ENCODE measurements at regions not wholly inside any gene's neighbourhood (a gene's known extent, or its start where the extent isn't known, plus 50 kb on each side); places are given as distances from the start of the nearest gene placed in this dataset.
"Not testable (repeated sequence)": the region's sequence is repeated elsewhere in the genome, so short reads cannot be mapped to it uniquely, and the experiment has no call there.

DNA sequence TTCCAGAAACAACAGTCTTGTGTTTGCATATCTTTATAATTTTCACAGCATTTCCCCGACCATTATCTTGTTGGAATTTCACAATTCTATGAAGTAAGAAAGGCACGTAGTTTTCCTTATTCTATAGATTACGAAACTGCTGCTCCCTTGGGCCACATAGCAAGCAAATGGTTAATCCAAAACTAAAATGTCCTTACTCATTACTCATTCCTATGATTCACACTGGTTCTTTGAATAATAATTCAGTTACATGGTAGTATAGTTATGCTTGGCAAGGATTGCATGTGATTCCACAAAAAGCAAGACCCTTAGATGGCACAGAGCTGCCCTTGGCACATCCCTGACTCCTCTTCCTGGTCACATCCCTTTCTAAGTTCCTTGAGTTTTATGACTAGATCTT, 51.2 kb downstream of the OR13H1 start:
- DNase-seq (ENCODE audit: low read depth), result no peak

GRCh38 chrX:131607792-131608369, 64.0 kb downstream of the OR13H1 start:
- no peak for DNase-seq (ENCODE audit: low read depth)

GRCh38 chrX:131609480-131609879, 65.6 kb downstream of the OR13H1 start:
- DNase-seq (ENCODE audit: low read depth), result no peak

- DNase-seq (ENCODE audit: low read depth), result no peak
Observed at GRCh38 chrX:131613260-131613659, 69.4 kb downstream of the OR13H1 start.

DNA sequence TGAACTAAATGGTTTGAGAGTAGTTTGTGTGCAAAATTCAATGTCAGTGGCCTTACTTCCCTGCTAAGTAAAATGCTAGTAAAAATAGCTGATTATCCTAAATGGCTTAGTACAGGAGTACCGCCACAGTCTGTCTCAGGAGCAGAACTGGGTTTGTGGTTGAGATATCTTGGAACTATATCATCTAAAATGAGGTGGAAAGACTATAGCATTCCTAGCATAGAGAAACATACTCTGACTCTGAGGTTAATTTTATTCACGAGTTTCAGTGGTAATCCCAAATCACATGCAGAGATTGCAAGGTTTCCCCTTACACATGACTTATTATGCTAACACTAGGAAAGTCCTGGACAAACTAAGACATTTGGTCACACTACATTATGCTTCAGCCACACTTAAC, 70.4 kb downstream of the OR13H1 start:
- no peak for DNase-seq (ENCODE audit: low read depth)

- no peak for DNase-seq (ENCODE audit: low read depth)
Observed at GRCh38 chrX:131617182-131617581, 73.3 kb downstream of the OR13H1 start.

DNA sequence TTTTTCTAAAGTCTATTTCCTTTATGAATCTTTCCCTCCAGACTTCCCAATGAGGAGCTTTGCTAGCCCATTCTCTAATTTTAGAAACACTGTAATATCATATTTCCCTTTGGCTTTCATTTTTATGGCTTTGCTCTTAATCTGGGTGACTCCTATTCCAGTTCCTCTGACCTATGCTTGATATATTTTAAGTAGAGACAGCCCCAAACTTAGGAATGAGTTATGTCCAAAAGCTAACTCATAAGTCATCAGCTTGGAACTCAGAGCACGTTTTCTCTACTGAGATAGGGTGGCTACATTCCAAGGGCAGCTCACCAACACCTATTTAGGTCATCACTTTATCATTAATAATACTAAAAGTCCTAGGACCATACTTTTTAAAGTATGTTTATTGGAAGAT, 77.8 kb downstream of the OR13H1 start:
- no peak for DNase-seq (ENCODE audit: low read depth)

GRCh38 chrX:131626681-131627296, 82.9 kb downstream of the OR13H1 start:
- no peak for DNase-seq (ENCODE audit: low read depth)

DNA sequence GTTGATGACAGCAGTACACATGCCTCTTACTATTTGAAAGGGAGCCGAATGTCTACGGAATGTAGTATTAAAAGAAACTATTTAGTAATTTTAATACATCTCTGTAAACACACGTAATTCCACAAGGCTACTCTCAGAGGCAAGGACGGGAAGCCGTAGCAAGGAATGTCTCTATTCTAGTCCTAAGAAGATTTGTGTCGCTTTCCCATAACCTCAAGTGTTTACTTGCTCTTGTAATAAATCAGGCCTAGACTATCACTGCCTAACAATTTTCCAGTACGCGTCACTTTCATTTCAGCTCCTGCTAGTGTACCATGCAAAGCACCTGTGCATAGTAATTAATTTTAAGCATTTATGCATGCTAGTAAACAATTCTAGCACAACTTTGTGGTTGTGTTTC, 86.7 kb downstream of the OR13H1 start:
- DNase-seq (ENCODE audit: low read depth), result no peak

GRCh38 chrX:131633285-131633917, 89.5 kb downstream of the OR13H1 start:
- no peak for DNase-seq (ENCODE audit: low read depth)

GRCh38 chrX:131634900-131635299, 91.0 kb downstream of the OR13H1 start:
- DNase-seq (ENCODE audit: low read depth), result no peak

DNA sequence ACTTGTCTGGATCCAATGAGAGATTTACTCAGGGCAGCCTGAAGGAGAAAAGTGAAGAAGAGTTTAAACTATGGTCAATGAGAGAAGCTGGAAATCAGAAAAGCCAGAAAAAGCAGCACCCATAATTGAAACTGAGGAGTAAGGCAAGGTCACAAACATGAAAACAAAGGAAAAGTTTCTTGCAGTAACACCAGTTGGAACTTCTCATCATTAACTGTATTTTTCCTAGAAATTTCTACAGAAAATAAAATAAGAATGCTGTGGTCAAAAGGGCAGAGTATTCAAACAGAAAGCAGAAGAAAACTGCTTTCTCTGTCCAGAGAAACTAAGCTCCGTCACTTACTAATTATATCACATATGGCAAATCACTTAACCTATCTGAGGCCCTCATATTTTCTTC, 102.2 kb downstream of the OR13H1 start:
- no peak for DNase-seq (ENCODE audit: low read depth)

DNA sequence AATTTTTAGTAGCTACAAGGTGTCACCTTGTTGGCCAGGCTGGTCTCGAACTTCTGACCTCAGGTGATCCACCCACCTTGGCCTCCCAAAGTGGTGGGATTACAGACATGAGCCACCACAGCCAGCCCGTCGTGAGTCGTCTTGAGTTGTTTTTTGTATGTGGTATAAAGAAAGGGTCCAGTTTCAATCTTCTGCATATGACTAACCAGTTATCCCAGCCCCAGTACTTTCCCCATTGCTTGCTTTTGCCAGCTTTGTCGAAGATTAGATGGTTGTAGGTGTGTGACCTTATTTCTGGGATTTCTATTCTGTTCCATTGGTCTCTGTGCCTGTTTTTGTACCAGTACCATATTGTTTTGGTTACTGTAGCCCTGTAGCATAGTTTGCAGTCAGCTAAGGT, 105.9 kb downstream of the OR13H1 start:
- no peak for DNase-seq (ENCODE audit: low read depth)

DNA sequence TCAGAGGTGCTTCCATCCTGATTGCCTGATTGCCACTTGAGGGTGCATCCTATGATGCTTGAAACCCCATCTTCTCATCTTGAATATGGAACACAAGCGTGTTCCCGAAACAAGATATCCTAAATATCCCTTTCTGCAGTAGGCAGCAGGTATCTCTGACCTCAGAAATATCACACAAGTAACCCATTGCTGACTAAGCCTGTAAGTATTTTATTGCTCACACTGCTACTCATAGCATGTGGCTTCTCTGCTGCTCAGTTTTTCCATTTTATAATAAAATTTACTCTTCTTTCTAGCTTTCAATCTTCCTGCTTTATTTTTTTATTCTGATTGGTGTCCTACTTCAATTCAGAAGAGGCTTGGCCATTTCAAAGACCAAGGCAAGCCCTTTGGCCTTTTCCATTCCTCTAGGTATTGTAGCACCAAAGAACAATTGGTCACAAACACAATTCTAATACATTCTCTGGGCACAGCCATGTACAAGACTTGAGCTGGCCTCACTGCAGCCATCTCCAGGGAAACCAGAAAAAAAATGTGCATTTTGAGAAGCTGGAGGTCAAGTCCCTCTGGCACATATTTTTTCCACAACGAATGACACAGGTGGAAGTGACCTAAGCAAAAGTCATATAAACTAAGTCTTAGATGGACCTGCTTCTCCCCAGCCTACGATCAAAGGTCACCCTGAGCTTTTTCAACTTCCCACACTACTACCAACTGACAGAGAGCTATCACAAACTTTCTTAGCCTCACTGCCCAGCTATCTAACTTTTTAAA, 107.0 kb downstream of the OR13H1 start:
- DNase-seq (ENCODE audit: low read depth), result no peak

- DNase-seq (ENCODE audit: low read depth), result not testable (repeated sequence)
Observed at GRCh38 chrX:131663726-131664125, 119.9 kb downstream of the OR13H1 start.

GRCh38 chrX:131671735-131672134, 127.9 kb downstream of the OR13H1 start:
- no peak for DNase-seq (ENCODE audit: low read depth)

DNA sequence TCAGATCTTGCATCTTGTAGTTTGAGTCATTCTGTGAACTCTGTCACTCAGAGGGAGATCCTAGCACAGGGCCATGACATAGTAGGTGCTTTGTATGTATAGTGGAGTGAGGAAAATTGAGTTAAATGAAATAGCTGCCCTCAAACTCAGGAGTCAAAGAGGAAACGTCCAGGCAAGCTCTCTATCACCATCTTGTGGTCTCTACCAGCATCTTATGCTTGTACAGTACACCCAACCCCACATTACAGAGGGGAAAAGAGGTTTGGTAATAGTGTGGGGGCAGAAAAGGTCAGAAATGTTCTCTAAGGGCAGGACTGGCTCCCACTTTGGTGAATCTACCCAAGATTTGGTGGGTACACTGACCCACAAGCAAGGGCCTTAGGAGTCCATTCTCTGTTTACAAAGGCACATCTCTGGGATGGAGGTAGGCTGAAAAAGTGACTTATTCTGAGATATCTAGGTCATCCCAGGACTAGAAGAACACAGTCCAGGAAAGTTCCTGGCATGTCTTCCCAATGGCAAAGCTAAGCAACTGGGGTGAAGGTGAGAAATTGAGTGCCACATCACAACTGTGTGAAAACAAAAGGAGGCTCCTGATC, 131.8 kb downstream of the OR13H1 start:
- DNase-seq (ENCODE audit: low read depth), result no peak

- no peak for DNase-seq (ENCODE audit: low read depth)
Observed at GRCh38 chrX:131677655-131678628, 134.1 kb downstream of the OR13H1 start.

DNA sequence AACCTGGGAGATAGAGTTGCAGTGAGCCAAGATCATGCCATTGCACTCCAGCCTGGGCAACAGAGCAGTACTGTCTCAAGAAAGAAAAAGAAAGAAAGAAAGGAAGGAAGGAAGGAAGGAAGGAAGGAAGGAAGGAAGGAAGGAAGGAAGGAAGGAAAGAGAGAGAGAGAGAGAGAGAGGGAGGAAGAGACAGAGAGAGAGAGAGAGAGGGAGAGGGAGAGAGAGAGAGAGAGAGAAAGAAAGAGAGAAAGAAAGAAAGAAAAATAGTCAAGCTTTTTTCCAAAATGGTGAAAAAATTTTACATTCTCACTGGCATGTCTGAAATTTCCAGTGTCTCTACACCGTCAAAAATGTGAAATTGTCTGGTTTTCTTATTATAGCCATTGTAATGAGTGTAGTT, 138.9 kb downstream of the OR13H1 start:
- not testable (repeated sequence) for DNase-seq (ENCODE audit: low read depth)

DNA sequence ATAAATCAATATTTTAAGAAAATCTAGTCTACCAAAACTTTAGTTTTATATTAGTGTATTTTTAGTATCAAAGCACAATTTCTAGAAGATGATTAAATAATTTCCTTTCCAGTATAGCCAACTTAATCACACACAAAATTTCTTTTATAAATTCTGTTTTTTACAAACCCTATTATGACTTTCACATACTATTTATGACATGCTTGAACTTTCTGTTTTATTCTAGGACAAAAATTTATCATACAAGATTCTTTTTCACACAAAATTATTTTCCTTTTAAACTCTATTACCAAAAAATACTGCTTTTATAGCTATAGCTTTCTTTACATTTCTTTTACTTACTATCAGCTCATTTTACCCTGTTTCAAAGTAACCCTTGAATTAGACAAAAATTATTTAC, 149.5 kb downstream of the OR13H1 start:
- no peak for DNase-seq (ENCODE audit: low read depth)

DNA sequence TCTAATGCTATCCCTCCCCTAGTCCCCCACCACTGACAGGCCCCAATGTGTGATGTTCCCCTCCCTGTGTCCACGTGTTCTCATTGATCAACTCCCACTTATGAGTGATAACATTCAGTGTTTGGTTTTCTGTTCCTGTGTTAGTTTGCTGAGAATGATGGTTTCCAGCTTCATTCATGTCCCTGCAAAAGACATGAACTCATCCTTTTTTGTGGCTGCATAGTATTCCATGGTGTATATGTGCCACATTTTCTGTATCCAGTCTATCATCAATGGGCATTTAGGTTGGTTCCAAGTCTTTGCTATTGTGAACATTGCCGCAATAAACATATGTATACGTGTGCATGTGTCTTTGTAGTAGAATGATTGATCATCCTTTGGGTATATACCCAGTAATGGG, 153.1 kb downstream of the OR13H1 start:
- DNase-seq (ENCODE audit: low read depth), result not testable (repeated sequence)
